Neural cell (in vitro differentiated cells): ENCODE measurements at regions not wholly inside any gene's neighbourhood (a gene's known extent, or its start where the extent isn't known, plus 50 kb on each side); places are given as distances from the start of the nearest gene placed in this dataset.

Source experiments
- H2AFZ ChIP-seq: fragments of 200-600, 300-800 bp; sonication (generic), shearing (Covaris generic); 2 replicates; pipeline ENCODE4 v1.6.0; 2014; ENCODE audit warnings: low read depth, mild to moderate bottlenecking, antibody characterized with exemption, low read length, moderate library complexity
- H3F3A ChIP-seq: fragments of 200-600 bp; shearing (Covaris generic); 2 replicates; pipeline ENCODE4 v1.6.1; 2016; ENCODE audit warnings: mild to moderate bottlenecking, moderate library complexity, mixed read lengths, antibody characterized with exemption, low read length; ENCODE audit not compliant: insufficient read depth, poor library complexity, severe bottlenecking
- H3K27ac ChIP-seq: fragments of 200-600, 300-800 bp; sonication (generic), shearing (Covaris generic); 2 replicates; pipeline ENCODE4 v1.5.1; 2014; ENCODE audit warnings: mild to moderate bottlenecking, low read length, moderate library complexity
- H3K27me3 ChIP-seq: fragments of 300-800, 200-600 bp; sonication (generic), shearing (Covaris generic); 2 replicates; pipeline ENCODE4 v1.6.0; 2014; ENCODE audit warnings: mild to moderate bottlenecking, low read depth, low read length, moderate library complexity; ENCODE audit not compliant: insufficient read depth
- H3K36me3 ChIP-seq: fragments of 300-800, 200-600 bp; sonication (generic), shearing (Covaris generic); 2 replicates; pipeline ENCODE4 v1.5.1; 2014; ENCODE audit warnings: mild to moderate bottlenecking, antibody characterized with exemption, low read length, moderate library complexity; ENCODE audit not compliant: insufficient read depth
- H3K4me2 ChIP-seq: fragments of 300-800, 200-600 bp; sonication (generic), shearing (Covaris generic); 2 replicates; pipeline ENCODE4 v1.6.0; 2014; ENCODE audit warnings: mild to moderate bottlenecking, low read length
- H3K4me3 ChIP-seq: fragments of 300-800, 200-600 bp; sonication (generic), shearing (Covaris generic); 2 replicates; pipeline ENCODE4 v1.5.1; 2014; ENCODE audit warnings: mild to moderate bottlenecking, low read length, moderate library complexity
- H3K79me2 ChIP-seq: fragments of 200-600 bp; shearing (Covaris generic); replicated peaks from 2 replicates; pipeline ENCODE4 v1.6.0; 2014; ENCODE audit warnings: mild to moderate bottlenecking, low read length, moderate library complexity; ENCODE audit not compliant: insufficient read depth
- H3K9ac ChIP-seq: fragments of 300-800, 200-600 bp; sonication (generic), shearing (Covaris generic); 2 replicates; pipeline ENCODE4 v1.6.1; 2016; ENCODE audit warnings: mild to moderate bottlenecking, low read length, mixed read lengths
- H3K9me2 ChIP-seq: fragments of 200-600 bp; shearing (Covaris generic); 2 replicates; pipeline ENCODE4 v1.6.1; 2016; ENCODE audit warnings: mild to moderate bottlenecking, low read length, mixed read lengths; ENCODE audit not compliant: insufficient read depth
- H3K9me3 ChIP-seq: fragments of 200-600, 300-800 bp; sonication (generic), shearing (Covaris generic); 2 replicates; pipeline ENCODE4 v1.6.1; 2016; ENCODE audit warnings: mild to moderate bottlenecking, mixed run types, low read length, moderate library complexity, mixed read lengths
- H4K20me1 ChIP-seq: fragments of 200-600 bp; shearing (Covaris generic); 2 replicates; pipeline ENCODE4 v1.6.1; 2016; ENCODE audit warnings: mild to moderate bottlenecking, mixed run types; ENCODE audit not compliant: insufficient read depth
- EP300 ChIP-seq: fragments of 450-650 bp; conservative IDR thresholded peaks from 2 replicates; pipeline ENCODE4 v1.6.1; 2014; ENCODE audit warnings: antibody characterized with exemption, mild to moderate bottlenecking, moderate library complexity; ENCODE audit not compliant: poor library complexity, severe bottlenecking
- EZH2 ChIP-seq: fragments of 200-600, 300-800 bp; shearing (Covaris generic), sonication (generic); IDR thresholded peaks from 2 replicates; pipeline ENCODE4 v1.6.1; 2014; ENCODE audit warnings: antibody characterized with exemption, low read length, borderline replicate concordance, mild to moderate bottlenecking; ENCODE audit not compliant: insufficient read depth, poor library complexity, severe bottlenecking
- MXI1 ChIP-seq: fragments of 450-650 bp; conservative IDR thresholded peaks from 2 replicates; pipeline ENCODE4 v1.6.1; 2014; ENCODE audit warnings: antibody characterized with exemption, mild to moderate bottlenecking; ENCODE audit not compliant: poor library complexity, severe bottlenecking
- POLR2AphosphoS5 ChIP-seq: IDR thresholded peaks from 2 replicates; pipeline ENCODE4 v1.6.1; 2012
- RAD21 ChIP-seq: fragments of 450-650 bp; conservative IDR thresholded peaks from 2 replicates; pipeline ENCODE4 v1.6.1; 2014; ENCODE audit warnings: antibody characterized with exemption, mild to moderate bottlenecking, moderate library complexity
- SMC3 ChIP-seq: fragments of 450-650 bp; conservative IDR thresholded peaks from 2 replicates; pipeline ENCODE4 v1.6.1; 2014; ENCODE audit warnings: antibody characterized with exemption, mild to moderate bottlenecking, moderate library complexity; ENCODE audit not compliant: poor library complexity
- TAF1 ChIP-seq: IDR thresholded peaks from 2 replicates; pipeline ENCODE4 v1.6.1; 2012; ENCODE audit warnings: low read depth
- TF ChIP-seq, protein P1 (sequence below): IDR thresholded peaks from 2 replicates; pipeline ENCODE4 v1.6.1; 2012; ENCODE audit warnings: borderline replicate concordance
- TF ChIP-seq, protein P2 (sequence below): fragments of 450-650 bp; IDR thresholded peaks from 2 replicates; pipeline ENCODE4 v1.5.1; 2014; ENCODE audit warnings: antibody characterized with exemption, mild to moderate bottlenecking, moderate library complexity; ENCODE audit not compliant: poor library complexity, severe bottlenecking

DNA sequence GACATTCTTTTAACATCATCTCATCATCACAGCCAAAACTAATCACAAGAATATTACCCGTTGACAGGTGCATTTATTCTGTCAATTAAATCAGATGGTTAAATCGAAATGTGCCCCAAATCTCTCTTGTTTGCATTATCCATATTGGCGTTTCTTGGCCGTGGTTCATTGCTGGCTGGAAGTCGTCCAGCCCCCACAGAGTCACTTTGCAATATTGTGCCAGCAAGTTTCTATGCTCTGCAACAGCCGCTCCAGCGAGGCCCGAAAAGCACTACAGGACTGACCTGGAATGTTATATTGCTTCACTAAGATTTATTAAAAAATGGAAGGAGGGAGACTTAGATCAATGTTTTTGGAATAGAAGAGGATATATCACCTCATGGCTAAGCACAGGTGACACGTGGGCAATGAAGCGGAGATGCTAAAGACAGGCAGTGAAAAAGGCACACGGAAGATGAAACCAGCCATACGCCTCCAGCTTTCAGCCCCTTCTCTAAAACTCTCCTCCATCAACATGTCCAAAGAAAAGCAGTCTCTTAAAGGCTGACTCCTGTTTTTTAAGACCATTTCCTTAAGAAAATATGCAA, 176.8 kb upstream of the VRK2 start:
- Histone ChIP-seq H3K27ac (no peak overlapping the region), H3K79me2 (no peaks in the 10 kb centered on the region), H2AFZ (no peak overlapping the region), H3K4me3 (no peak overlapping the region), H3K9me3 (no peaks in the 10 kb centered on the region), H3K4me2 (no peak overlapping the region), H3F3A (no peaks in the 10 kb centered on the region), H3K9ac (no peak overlapping the region), H3K36me3 (no peaks in the 10 kb centered on the region), H3K27me3 (no peaks in the 10 kb centered on the region), H3K9me2 (no peaks in the 10 kb centered on the region), H4K20me1 (no peaks in the 10 kb centered on the region)
- TF ChIP-seq SMC3 (no peak), RAD21 (no peak), POLR2AphosphoS5 (no peak), MXI1 (no peak), TAF1 (no peak), EP300 (no peak), EZH2 (no peak)
- TF ChIP-seq, protein P1, sequence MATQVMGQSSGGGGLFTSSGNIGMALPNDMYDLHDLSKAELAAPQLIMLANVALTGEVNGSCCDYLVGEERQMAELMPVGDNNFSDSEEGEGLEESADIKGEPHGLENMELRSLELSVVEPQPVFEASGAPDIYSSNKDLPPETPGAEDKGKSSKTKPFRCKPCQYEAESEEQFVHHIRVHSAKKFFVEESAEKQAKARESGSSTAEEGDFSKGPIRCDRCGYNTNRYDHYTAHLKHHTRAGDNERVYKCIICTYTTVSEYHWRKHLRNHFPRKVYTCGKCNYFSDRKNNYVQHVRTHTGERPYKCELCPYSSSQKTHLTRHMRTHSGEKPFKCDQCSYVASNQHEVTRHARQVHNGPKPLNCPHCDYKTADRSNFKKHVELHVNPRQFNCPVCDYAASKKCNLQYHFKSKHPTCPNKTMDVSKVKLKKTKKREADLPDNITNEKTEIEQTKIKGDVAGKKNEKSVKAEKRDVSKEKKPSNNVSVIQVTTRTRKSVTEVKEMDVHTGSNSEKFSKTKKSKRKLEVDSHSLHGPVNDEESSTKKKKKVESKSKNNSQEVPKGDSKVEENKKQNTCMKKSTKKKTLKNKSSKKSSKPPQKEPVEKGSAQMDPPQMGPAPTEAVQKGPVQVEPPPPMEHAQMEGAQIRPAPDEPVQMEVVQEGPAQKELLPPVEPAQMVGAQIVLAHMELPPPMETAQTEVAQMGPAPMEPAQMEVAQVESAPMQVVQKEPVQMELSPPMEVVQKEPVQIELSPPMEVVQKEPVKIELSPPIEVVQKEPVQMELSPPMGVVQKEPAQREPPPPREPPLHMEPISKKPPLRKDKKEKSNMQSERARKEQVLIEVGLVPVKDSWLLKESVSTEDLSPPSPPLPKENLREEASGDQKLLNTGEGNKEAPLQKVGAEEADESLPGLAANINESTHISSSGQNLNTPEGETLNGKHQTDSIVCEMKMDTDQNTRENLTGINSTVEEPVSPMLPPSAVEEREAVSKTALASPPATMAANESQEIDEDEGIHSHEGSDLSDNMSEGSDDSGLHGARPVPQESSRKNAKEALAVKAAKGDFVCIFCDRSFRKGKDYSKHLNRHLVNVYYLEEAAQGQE, result no peak
- TF ChIP-seq, protein P2, sequence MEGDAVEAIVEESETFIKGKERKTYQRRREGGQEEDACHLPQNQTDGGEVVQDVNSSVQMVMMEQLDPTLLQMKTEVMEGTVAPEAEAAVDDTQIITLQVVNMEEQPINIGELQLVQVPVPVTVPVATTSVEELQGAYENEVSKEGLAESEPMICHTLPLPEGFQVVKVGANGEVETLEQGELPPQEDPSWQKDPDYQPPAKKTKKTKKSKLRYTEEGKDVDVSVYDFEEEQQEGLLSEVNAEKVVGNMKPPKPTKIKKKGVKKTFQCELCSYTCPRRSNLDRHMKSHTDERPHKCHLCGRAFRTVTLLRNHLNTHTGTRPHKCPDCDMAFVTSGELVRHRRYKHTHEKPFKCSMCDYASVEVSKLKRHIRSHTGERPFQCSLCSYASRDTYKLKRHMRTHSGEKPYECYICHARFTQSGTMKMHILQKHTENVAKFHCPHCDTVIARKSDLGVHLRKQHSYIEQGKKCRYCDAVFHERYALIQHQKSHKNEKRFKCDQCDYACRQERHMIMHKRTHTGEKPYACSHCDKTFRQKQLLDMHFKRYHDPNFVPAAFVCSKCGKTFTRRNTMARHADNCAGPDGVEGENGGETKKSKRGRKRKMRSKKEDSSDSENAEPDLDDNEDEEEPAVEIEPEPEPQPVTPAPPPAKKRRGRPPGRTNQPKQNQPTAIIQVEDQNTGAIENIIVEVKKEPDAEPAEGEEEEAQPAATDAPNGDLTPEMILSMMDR, result no peak

DNA sequence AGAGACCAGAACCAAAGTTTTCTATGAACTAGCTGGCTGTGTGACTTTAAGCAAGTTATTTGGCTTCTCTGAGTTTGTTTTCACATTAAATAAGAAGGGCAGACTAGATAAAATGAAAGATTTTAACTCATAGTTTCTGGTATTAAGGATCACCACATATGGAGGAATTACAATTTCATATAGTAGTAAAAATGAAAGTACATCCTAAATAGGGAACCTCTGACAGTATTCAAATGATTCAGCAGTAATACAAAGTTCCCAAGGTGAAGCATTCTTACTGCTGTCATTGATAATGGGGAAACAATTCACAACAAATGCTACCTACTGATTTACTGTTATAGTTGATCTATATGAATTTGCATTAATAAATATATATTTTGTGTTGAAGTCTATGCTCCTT, 170.3 kb upstream of the VRK2 start:
- Histone ChIP-seq H3K27ac (no peak overlapping the region), H3K36me3 (no peaks in the 10 kb centered on the region), H3K79me2 (no peaks in the 10 kb centered on the region), H2AFZ (no peak overlapping the region), H3K27me3 (no peaks in the 10 kb centered on the region), H3K4me2 (no peak overlapping the region), H3K9me2 (no peaks in the 10 kb centered on the region), H3F3A (no peaks in the 10 kb centered on the region), H3K4me3 (no peak overlapping the region), H3K9me3 (no peaks in the 10 kb centered on the region), H4K20me1 (no peaks in the 10 kb centered on the region), H3K9ac (no peak overlapping the region)
- TF ChIP-seq, protein P1, result no peak
- TF ChIP-seq TAF1, result no peak
- no peak for TF ChIP-seq MXI1
- TF ChIP-seq POLR2AphosphoS5, result no peak
- no peak for TF ChIP-seq EZH2
- no peak for TF ChIP-seq RAD21
- TF ChIP-seq SMC3, result no peak
